ENCODE measurements at regions not wholly inside any gene's neighbourhood (a gene's known extent, or its start where the extent isn't known, plus 50 kb on each side); places are given as distances from the start of the nearest gene placed in this dataset.

DNA sequence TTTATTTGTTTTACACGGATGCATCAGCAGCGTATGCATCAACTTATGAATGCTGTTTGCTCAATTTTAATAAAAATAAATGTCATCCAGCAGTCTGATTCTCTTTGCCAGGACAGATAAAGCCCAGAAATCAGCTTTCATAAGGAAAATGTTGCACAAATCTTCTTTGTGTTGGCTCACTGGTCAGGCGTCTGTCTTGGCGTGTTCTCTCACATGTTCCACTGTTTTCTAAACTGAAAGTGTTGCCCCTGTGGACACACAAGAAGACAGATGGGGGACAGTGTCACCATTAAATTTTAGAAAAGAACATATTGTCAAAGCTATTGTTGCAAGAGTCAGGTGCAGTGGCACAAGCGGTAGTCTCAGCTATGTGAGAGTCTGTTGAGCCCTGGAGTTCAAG lies 316.2 kb downstream of the CENPC start:
- no peak for DNase-seq (ENCODE audit: low spot score)

DNA sequence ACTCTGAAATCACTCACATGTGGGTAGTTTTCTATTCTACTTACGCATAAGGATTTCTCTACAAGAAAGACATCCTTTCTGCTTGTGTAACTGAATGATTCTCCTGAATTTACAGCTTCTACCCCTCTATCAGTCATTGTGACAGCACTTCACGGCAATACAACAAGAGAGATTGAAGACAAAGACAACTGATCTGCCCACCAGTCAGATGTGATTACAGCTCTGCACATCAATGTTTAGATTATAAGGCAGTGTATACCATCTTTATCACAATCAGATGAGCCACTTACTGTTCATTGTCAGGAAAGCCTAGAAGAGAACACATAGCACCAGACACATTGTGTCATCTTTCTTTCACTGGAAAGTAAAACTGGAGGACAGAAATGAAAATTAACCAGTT lies 324.4 kb downstream of the CENPC start:
- DNase-seq (ENCODE audit: low spot score) = no peak

DNA sequence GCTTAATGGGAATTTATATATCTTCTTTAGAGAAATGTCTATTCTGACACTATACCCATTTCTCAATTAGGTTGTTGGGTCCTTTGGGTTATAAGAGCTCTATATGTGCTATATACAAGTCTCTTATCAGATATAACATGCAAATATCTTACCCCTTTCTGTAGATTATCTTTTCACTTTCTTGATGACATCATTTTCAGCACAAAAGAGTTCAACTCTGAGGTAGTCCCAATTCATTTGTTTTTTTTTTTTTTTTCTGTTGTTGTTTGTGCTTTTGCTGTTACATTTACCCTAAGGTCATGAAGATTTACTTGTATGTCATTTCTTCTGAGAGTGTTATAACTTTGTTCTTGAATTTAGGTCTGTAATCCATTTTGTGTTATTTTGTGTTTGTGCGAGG lies 326.4 kb downstream of the CENPC start:
- no peak for DNase-seq (ENCODE audit: low spot score)

DNA sequence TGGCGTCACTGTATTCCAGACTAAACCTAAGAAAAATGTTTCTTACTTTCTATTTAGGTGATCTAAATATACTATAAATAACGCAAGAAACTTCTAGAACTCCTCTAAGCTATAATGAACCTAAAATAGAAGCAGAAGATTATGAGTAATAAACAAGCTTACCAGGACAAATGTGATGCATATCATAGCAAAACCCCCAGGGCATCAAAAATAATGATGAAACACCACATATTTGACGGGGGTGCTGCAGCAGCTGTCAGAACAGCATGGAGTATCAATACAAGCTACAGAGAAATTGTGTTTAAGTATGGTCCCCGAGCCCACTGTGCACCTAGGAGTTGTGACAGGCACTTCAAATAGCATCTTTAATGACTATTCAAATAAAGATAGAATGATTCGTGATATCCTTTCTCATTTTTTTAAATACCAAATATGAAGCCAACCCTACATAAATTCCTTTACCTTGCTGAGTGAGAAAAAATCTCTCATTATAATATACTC lies 337.3 kb downstream of the CENPC start:
- no peak for DNase-seq (ENCODE audit: low spot score)

DNA sequence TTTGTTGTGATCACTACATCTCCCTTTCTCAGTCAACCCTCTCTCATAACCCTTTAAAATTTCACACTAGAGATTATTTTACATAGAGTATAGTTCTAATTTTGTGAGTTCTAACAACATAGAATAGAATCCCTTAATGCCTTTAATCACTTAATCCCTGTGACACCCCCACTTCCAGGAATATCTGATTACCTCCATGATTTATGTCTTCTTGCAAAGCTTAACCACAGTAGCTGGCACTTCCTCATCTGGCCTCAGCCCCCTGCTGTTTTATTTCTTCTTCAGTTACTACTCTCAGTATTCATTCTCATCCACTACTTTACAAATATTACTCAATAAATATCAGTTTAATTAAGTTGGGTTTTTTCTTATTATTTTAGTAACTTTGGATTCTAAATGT lies 340.9 kb downstream of the CENPC start:
- DNase-seq (ENCODE audit: low spot score) = peak; percentile 41

DNA sequence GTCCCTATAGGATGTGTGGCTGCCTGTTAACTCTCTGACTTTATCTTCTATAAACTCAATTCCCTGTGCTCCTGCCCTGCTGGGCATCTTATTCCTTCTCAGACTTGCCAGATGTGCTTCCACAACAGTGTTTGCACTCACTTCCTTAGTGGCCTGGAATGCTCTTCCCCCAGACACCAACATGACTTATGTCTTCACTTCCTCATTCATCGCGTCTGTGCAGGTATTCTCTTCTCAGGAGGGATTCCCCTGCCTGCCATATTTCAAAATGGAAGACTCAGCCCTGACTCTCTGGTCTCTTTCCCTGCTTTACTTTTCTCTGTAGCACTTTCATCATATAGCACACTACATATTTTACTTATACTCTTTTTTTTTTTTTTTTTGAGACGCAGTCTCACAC lies 344.0 kb downstream of the CENPC start:
- DNase-seq (ENCODE audit: low spot score) = no peak

DNA sequence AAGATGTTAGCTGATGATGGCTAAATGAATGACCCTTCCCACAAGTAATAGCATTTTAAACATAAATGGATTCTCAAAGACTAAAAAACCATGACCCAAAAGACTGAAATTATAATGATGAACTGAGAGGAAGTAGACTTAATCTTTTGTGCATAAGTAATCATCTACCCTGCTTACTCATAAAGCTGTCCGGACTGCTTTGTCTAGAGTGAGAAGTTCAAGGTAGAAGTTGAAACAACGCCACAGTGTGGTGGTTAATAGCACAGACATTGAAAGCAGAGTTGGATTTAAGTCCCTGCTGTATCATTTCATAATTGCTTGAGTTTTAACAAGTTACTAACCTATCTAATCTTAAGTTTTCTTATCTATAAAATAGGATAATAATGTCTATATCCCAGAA lies 346.6 kb downstream of the CENPC start:
- DNase-seq (ENCODE audit: low spot score) = peak; percentile 57

DNA sequence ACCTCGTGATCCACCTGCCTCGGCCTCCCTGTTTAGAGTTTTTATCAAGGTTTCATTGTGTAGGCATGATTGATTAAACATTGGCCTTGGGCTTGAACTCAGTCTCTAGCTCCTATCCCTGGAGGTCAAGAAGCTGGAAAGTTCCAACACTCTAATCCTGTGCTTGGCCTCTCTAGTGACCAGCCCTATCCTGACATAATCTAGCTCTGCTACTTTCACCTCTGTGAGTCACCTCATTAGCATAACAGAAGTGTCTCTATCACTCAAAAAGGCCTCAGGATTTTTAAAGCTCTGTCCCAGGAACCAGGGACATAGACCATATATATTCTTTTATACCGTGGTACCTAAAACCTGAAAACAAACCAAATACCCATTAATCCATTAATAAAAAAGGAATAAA lies 377.5 kb downstream of the CENPC start:
- no peak for DNase-seq (ENCODE audit: low spot score)

DNA sequence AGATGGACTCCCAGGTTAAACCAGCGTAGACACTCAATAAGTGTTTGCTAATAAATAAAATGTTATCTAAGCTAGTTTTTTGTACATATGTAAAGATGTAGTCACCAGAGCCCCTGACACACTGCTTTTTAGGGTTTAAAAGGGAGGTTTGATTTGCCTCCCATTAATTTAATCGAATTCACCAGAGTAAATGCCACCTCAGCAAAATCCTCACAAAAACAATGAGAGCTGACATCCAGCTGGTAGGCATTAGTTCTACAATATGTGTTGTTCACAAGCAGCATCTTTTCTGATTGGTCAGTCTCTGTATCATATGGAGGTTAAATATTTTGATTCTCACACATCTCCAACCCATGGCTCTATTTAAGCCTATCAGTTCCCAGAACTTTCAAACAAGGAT lies 382.6 kb downstream of the CENPC start:
- no peak for DNase-seq (ENCODE audit: low spot score)

DNA sequence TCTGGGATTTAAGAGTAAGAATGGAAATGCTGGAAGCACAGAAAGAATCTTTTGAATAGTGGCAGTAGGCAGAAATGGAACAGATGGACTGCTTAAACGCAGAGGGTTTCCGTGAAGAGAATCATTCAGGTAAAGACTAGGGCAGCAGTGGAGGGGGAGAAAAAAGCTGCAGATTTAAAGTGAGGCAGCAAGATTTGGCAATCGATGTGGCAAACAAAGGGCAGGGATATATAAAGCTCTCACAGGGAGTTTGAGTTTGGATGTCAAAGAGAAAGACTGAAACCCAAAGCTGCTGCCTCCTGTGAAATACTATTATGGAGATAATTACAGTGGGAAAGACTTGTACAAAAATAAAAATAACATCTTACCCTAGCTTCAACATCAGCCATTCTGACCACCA lies 384.0 kb downstream of the CENPC start:
- no peak for DNase-seq (ENCODE audit: low spot score)

DNA sequence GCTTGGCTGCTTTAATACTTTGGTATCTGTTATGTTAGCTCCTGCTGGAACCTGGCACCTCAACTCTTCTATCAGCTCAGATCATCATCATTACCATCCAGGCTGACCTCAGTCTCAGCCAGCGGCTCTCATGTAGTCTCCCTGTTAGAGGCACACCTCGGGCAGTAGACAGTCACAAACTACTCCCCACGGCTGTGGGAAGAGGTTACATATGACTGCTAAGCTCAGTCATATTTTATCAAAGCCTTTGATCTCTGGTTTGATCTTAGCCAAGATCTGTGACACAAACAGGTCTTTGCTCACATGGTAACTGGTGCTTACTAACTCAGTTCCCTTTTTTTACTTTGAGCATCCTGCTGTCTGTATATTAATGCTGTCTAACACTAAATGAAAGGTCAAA lies 384.9 kb downstream of the CENPC start:
- DNase-seq (ENCODE audit: low spot score) = no peak

DNA sequence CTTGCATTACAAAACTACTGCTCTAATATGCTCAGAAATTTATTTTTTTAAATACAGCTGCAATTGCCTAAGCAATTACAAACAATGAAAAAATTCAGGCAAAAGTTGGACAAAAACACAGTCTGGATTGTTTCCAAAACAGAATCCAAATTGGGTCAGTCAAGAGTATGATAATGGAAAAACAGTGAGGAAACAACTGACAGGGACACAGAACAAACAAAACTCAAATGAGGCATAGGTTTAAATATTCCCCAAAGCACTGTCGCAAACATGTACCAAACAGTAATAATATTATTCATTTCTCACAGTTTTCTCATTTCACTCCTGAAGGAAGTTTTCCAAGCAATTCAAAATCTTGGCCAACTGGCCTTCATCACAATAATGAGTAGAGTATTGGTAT lies 386.6 kb downstream of the CENPC start:
- DNase-seq (ENCODE audit: low spot score) = no peak

DNA sequence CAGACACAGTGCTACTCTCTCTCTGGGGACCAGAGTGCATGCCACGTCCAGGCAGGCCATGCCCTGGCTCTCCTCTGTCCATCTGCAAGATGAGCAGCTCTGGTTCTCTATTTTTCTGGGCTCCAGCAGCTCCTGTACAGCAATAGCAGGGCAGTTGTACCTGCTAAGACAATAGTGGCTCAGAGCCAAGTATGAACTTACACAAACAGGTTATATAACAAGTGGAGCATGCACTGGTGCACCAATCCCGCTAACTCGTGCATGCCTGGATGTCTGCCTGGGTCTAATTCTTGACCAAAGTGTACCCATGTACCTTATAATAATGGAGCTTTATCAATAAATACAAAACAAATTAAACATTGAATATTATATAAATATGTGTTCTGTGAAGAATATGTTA lies 392.3 kb downstream of the CENPC start:
- no peak for DNase-seq (ENCODE audit: low spot score)

DNA sequence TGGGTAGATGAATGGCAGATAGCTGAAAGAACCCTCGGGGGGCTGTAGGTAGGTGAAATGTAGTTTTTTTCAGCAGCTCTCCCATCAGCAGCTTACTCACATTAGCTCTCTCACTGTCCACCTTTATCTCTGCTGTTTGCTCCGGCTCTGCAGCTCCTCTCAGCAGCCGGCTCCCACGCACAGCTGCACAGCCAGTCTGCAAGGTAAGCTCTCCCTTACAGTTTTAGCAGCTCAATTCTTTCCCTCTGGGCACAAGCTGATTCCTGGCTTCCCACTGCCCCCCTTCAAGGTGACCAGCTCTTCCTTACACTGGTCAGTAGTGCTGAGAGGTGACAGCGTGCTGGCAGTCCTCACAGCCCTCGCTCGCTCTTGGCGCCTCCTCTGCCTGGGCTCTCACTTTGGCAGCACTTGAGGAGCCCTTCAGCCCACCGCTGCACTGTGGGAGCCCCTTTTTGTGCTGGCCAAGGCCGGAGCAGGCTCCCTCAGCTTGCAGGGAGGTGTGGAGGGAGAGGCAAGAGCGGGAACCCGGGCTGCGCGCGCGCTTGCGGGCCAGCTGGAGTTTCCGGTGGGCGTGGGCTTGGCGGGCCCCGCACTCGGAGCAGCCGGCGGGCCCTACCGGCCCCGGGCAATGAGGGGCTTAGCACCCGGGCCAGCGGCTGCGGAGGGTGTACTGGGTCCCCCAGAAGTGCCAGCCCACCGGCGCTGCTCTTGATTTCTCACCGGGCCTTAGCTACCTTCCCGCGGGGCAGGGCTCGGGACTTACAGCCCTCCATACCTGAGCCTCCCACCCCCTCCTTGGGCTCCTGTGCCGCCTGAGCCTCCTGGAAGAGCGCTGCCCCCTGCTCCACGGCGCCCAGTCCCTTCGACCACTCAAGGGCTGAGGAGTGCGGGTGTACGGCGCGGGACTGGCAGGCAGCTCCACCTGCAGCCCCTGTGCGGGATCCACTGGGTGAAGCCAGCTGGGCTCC lies 393.6 kb downstream of the CENPC start:
- no peak for DNase-seq (ENCODE audit: low spot score)

DNA sequence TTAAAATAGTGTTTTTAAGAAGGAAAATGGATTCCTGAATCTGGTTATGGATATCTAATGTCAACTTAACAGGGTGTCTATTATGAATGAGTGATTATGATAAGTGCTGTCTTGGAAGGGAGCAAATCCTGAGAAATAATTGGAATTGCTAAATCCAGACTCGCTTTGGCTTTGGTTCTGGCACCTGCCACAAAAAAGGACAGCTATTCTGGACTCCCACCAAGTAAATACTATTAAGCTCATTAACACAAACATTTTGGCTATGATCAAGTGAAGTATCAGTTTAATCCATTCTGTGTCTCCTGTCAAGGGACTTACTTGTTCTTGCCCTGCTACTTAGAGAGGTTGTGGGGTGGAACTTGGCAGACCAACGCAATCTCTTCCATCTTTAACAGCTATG lies 403.7 kb downstream of the CENPC start:
- DNase-seq (ENCODE audit: low spot score) = peak; percentile 64

DNA sequence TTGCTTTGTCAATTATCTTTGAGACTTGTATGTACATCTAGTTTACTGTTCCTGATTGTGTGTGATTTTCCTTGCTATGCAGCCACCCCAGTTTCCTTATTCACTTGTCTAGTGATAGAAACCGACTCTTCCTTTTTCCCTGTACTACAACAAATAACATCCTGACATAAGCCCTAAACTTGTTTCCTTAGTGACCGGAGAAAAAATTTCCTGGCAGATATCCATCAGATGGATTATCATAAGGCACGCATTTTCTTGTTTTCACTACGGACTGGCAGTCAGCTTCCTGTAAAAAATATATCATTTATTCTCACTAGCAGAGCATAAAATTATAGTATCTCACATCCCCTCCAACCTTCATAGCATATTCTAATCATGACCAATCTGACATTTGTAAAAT lies 410.7 kb downstream of the CENPC start:
- no peak for DNase-seq (ENCODE audit: low spot score)

DNA sequence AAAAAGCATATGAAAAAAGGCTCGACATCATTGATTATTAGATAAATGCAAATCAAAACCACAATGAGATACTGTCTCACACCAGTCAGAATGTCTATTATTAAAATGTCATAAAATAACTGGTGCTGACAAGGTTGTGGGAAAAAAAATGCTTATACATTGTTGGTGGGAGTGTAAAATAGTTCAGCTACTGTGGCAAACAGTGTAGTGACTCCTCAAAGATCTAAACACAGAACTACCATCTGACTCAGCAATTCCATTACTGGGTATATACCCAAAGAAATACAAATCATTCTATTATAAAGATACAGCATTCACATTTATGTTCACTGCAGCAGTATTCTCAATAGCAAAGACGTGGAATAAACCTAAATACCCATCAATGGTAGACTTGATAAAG lies 412.1 kb downstream of the CENPC start:
- no peak for DNase-seq (ENCODE audit: low spot score)

DNA sequence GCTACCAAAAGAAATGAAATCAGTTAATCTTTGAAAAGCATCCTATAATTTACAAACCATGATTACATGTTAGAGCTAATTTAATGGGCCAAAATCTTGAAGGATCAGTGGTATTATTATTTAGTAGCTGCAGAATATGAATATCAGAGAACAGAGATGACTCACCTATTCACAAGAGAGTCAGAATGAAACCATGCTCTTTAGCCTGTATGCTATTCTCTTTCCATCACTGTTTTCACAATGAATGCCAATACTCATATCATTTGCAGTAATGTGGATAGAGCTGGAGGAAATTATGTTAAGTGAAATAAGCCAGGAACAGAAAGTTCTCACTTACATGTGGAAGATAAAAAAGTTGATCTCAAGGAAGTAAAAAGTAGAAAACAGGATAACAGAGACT lies 414.1 kb downstream of the CENPC start:
- DNase-seq (ENCODE audit: low spot score) = no peak

DNA sequence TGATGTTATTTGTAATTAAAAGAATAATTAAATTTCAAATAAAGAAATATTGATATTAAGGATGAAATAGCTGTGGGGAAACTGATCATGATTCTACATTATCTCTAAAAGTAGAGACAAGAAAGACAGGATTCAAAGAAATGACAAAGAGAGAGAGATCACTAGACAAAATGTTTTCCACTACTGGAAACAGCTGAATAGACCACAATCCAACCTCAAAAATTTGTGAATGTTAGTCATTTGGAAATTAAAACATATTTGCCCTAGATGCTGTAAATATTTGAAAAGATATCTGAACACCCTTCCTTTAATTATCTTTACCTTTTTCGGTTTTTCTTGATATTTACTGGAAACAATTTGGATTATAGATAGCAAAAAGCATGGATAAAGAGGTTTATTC lies 414.9 kb downstream of the CENPC start:
- DNase-seq (ENCODE audit: low spot score) = no peak

DNA sequence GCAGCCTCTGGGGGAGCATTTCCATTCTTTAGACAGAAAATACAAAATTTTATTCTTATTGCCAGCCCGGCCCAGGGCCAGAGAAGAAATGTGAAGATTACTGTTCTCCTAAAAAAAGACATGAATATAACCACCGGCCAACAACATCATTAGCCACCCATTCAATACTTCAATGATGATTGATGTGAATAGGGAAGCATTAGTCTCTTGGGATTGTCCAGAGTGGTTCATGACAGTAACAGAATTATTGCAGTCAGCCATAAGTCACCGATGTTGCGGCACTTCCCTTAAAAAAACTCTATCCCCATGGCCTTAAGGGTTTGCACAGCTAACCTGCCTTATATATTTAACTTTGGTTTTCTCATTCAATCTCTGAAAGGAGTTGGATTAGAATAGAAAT lies 418.7 kb downstream of the CENPC start:
- no peak for DNase-seq (ENCODE audit: low spot score)

DNA sequence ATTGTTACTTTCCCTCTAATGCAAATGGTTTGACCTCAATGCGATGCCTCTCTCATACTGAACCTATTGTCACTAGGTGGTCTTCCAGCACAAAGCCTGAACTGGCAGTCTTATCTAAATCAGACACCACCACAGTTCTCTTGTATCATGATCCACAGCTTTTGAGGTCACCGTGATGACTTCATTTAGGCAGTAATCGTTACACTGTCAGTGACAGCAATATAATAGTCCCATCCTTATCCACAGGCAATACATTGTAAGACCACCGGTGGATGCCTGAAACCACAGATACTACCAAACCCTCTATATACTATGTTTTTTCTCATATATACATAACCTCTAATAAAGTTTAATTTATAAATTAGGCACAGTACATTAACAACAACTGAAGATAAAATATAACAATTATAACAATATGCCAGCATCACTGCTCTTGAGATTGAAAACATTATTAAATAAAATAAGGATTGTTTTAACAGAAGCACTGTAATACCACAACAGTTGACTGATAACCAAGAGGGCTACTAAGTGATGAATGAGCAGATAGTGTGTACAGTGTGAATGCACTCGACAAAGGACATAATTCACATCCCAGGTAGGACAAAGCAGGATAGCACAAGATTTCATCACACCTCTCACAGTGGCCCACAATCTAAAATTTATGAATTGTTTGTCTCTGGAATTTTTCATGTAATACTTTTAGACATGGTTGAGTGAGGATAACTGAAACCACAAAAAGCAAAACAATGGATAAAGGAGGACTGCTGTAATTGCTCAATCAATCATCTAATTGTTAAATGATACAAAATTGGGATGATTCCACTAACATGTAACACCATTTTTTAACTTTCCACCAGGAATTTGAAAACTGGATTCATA lies 419.4 kb downstream of the CENPC start:
- no peak for DNase-seq (ENCODE audit: low spot score)

DNA sequence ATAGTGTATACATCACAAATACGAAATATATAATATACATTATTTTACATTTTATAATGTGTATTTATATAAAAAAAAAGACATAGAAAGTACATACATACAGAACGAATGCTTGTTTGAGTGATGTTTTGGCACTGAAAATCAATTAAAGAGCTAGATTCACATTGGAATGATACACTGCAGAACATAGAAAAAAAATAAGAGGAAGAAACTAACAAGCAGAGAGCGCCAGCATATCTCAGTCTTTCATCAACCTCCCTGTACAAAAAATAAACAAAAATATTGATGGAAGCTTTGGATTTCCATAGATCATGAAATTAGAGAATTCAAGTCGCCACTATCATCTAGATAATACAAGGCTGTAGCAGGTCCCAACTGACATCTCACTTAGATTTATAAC lies 420.6 kb downstream of the CENPC start:
- DNase-seq (ENCODE audit: low spot score) = no peak

DNA sequence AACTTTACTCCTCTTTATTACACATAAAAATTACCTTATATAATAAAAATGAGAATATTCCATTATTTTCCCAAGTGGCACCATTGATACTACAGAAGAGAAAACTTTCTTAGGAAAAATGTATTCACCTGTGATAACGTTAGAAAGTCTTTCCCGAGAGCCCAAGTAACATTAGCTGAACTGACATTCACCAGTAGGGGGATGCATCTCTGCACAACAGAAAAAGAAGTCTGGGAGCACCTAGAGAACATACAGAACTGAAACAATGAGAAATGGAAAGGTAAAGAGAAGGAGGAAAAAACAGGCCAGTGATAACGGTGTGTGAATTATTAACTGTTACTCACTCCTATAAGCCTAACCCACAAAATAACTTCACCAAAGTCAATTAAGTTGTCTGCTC lies 423.3 kb downstream of the CENPC start:
- peak; percentile 41 for DNase-seq (ENCODE audit: low spot score)
